ENCODE measurements at regions not wholly inside any gene's neighbourhood (a gene's known extent, or its start where the extent isn't known, plus 50 kb on each side); places are given as distances from the start of the nearest gene placed in this dataset.

- Histone ChIP-seq H3K36me3 (no peaks in the 10 kb centered on the region), H3K27me3 (no peaks in the 10 kb centered on the region), H3K9me3 (no peaks in the 10 kb centered on the region), H3K27ac (no peak overlapping the region), H3K4me1 (ENCODE audit: control insufficient read depth in 1 of 2, insufficient read depth in 1 of 2, low read depth in 1 of 2, low read length in 1 of 2) (no peaks in the 10 kb centered on the region), H3K4me3 (ENCODE audit: low read depth in 1 of 2, low read length in 1 of 2) (no peak overlapping the region)
- no peak for TF ChIP-seq CTCF (IDR thresholded peaks at IDR 0.05)
Observed at GRCh38 chr9:16139774-16140173, 586.9 kb downstream of the CCDC171 start.

DNA sequence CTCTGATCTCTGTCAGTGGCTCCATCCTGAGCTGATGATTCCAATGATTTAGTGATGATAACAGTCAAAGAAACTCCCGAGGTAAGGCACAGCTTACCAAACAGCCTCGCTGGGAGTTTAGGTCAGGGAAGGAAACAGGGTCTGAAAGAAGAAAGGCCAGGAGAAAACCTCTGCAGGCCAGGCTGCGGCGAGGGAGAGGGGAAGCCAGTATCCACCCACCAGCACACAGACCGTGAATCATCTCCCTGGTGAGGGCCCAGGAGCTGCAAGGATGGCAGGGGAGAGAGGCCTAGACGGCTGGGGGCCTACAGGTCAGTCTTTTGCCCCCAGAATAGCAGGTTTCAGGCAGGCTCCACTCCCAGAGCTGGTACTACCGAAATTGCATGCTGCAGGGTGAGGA is 590.5 kb downstream of the CCDC171 start:
- H3K36me3 ChIP-seq: no peaks in the 10 kb centered on the region
- no peak overlapping the region for H3K27ac ChIP-seq
- no peak for TF ChIP-seq CTCF (IDR thresholded peaks at IDR 0.05)
- no peaks in the 10 kb centered on the region for H3K27me3 ChIP-seq
- no peak overlapping the region for H3K4me3 ChIP-seq (ENCODE audit: low read depth in 1 of 2, low read length in 1 of 2)
- H3K4me1 ChIP-seq (ENCODE audit: control insufficient read depth in 1 of 2, insufficient read depth in 1 of 2, low read depth in 1 of 2, low read length in 1 of 2): no peaks in the 10 kb centered on the region
- H3K9me3 ChIP-seq: no peaks in the 10 kb centered on the region

DNA sequence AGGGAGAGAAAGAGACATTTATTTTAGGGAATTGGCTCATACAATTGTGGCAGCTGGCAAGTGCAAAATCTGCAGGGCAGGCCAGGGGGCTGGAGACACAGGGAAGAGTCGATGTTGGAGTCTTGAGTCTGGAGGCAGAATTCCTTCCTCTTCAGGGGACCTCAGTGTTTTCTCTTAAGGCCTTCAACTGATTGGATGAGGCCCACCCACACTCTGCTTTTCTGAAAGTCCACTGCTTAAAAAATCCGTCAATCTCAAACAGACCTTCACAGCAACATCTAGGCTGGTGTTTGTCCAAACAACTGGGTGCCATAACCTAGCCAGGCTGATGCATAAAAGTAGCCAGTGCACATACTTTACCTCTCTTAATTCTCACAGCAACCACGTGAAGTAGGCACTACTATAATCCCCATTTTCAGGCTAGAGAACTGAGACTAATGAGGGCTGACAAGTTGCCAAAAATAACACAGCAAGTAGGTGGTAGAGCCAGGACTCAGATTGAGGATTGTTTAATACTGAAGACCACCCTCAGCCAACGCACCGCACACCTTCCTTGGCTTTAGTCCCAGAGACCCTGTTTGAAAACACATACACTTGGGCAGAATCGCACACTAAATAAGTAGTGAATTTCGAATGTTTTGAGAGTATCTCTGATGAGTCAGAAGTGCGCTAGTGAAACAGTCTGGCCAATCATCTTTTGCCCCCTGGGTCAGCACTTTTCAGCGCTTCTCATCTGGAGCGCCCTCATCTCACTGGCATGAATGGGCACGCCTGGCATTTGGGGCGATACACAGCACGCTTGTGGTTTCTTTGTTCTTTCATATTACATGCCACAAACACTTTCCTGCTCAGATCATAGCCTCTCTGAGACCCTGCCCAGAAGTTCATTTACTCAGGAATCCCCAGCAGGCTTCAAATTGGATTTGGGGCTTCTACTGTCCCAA is 591.4 kb downstream of the CCDC171 start:
- H3K4me1 ChIP-seq (ENCODE audit: control insufficient read depth in 1 of 2, insufficient read depth in 1 of 2, low read depth in 1 of 2, low read length in 1 of 2): no peaks in the 10 kb centered on the region
- H3K27ac ChIP-seq: no peak overlapping the region
- H3K4me3 ChIP-seq (ENCODE audit: low read depth in 1 of 2, low read length in 1 of 2): no peak overlapping the region
- no peak for TF ChIP-seq CTCF (IDR thresholded peaks at IDR 0.05)
- H3K36me3 ChIP-seq: no peaks in the 10 kb centered on the region
- no peaks in the 10 kb centered on the region for H3K9me3 ChIP-seq
- no peaks in the 10 kb centered on the region for H3K27me3 ChIP-seq

- no peak for TF ChIP-seq CTCF (IDR thresholded peaks at IDR 0.05)
- H3K36me3 ChIP-seq: no peaks in the 10 kb centered on the region
- H3K4me1 ChIP-seq (ENCODE audit: control insufficient read depth in 1 of 2, insufficient read depth in 1 of 2, low read depth in 1 of 2, low read length in 1 of 2): no peaks in the 10 kb centered on the region
- no peaks in the 10 kb centered on the region for H3K27me3 ChIP-seq
- no peak overlapping the region for H3K27ac ChIP-seq
- no peak overlapping the region for H3K4me3 ChIP-seq (ENCODE audit: low read depth in 1 of 2, low read length in 1 of 2)
- no peaks in the 10 kb centered on the region for H3K9me3 ChIP-seq
Observed at GRCh38 chr9:16145196-16145950, 592.5 kb downstream of the CCDC171 start.

GRCh38 chr9:16147726-16148125 is 594.9 kb downstream of the CCDC171 start:
- no peak overlapping the region for H3K27ac ChIP-seq
- no peak overlapping the region for H3K4me3 ChIP-seq (ENCODE audit: low read depth in 1 of 2, low read length in 1 of 2)
- TF ChIP-seq CTCF (IDR thresholded peaks at IDR 0.05): no peak
- H3K9me3 ChIP-seq: no peaks in the 10 kb centered on the region
- no peaks in the 10 kb centered on the region for H3K36me3 ChIP-seq
- H3K27me3 ChIP-seq: peaks cover 2% of the 10 kb centered on the region
- no peaks in the 10 kb centered on the region for H3K4me1 ChIP-seq (ENCODE audit: control insufficient read depth in 1 of 2, insufficient read depth in 1 of 2, low read depth in 1 of 2, low read length in 1 of 2)

Data from neutrophil (primary cell).